ENCODE measurements at regions not wholly inside any gene's neighbourhood (a gene's known extent, or its start where the extent isn't known, plus 50 kb on each side); places are given as distances from the start of the nearest gene placed in this dataset.
"Not testable (repeated sequence)": the region's sequence is repeated elsewhere in the genome, so short reads cannot be mapped to it uniquely, and the experiment has no call there.

- H3K4me1 ChIP-seq; DNase-seq; intact Hi-C loops (cut with DNase I); ATAC-seq; H3K9me3 ChIP-seq; H3K27me3 ChIP-seq; H3K36me3 ChIP-seq (replicated peaks in 1 of 2; ENCODE audit: insufficient read depth in 1 of 2, low read depth in 2 of 2); H3K4me3 ChIP-seq; H3K27ac ChIP-seq: not testable (repeated sequence)
- WGBS, 2 donors: 69 to 77% methylated on average over 3 of the region's 3 CpGs
Measured at GRCh38 chr17:26982563-26982962, 311.4 kb upstream of the WSB1 start.

DNA sequence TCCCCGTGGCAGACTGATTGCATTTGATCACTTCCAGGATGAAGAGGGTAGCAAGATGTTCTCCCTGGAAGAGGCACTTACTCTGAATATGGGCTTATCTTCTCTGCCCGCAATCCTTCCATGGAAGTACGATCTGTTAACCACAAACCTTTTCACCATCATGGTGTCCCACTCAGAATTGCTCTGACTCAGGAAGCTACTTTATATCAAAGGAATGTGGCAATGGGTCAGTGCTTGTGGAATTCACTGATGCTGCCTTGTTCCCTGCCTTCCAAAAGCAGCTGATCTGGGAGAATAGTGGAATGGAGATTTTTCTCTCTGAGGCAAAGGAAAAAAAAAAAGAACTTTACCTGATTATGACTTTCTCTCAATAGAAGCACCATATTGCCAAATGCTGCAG lies 306.1 kb upstream of the WSB1 start:
- H3K27me3 ChIP-seq; H3K4me3 ChIP-seq; H3K36me3 ChIP-seq (replicated peaks in 1 of 2; ENCODE audit: insufficient read depth in 1 of 2, low read depth in 2 of 2); intact Hi-C loops (cut with DNase I); ATAC-seq; H3K9me3 ChIP-seq; H3K4me1 ChIP-seq; H3K27ac ChIP-seq; DNase-seq: not testable (repeated sequence)
- 44 to 60% methylated on average over 3 of the region's 3 CpGs for WGBS, 2 donors

DNA sequence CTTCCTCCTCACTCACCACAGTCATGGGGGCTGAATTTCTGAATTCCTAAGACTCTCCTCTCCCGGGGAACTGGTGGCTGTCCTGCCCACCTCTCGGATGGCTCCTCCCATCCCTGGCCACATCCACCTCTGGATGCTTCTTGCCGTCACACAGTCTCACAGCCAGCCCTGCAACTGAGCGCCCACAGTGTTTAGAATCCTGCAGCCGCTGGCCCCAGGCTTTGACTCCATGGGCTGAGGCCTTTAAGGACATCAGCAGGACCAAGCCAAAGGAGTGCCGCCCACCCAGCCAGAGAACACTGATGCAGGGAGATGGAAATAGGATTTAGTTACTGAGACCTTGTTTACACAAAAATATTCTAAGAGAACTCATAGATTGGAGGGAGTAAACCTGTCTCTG lies 299.3 kb upstream of the WSB1 start:
- H3K9me3 ChIP-seq; H3K27me3 ChIP-seq; intact Hi-C loops (cut with DNase I); H3K27ac ChIP-seq; H3K36me3 ChIP-seq (replicated peaks in 1 of 2; ENCODE audit: insufficient read depth in 1 of 2, low read depth in 2 of 2); H3K4me1 ChIP-seq; DNase-seq; ATAC-seq; H3K4me3 ChIP-seq: not testable (repeated sequence)
- WGBS, 2 donors: 46 to 57% methylated on average over 6 of the region's 6 CpGs

DNA sequence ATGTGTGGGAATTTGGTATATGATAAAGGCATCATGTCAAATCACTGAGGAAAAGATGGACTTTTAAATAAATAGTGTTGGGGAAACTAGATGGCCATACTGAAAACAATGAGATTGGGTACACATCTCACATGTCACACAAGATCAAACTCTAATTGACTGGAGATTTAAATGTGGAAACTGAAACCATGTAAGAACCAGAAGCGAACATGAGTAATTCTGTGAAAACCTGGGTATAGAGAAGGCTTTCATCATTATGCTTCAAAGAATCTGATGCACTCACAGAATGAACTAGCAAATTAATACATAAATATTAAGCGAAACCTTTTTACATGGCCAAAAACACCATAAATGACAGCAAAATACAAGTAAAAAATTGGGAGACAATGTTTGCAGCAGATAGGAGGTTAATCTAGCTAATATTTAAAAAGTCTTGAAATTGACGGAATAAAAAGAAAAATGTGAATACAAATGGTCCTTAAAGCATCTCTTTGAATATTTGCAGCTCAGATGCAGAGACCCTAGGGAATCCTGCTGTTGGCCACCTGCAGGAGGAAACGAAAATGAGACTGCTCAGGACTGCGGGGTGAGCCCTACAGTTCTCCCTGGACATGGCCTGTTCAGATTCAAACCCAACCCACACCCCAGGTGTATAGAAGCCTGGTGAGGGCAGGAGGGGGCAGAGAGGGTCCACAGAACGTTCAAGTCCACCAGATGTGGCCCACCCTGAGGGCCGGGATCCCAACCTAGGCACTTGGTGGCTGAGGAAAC lies 297.6 kb upstream of the WSB1 start:
- H3K9me3 ChIP-seq; H3K4me3 ChIP-seq; DNase-seq; H3K27me3 ChIP-seq; H3K36me3 ChIP-seq (replicated peaks in 1 of 2; ENCODE audit: insufficient read depth in 1 of 2, low read depth in 2 of 2); H3K27ac ChIP-seq; intact Hi-C loops (cut with DNase I); ATAC-seq; H3K4me1 ChIP-seq: not testable (repeated sequence)
- WGBS, 2 donors: 49 to 56% methylated on average over 7 of the region's 7 CpGs

- H3K27me3 ChIP-seq; intact Hi-C loops (cut with DNase I); DNase-seq; H3K27ac ChIP-seq; H3K4me3 ChIP-seq; H3K4me1 ChIP-seq; H3K9me3 ChIP-seq; H3K36me3 ChIP-seq (replicated peaks in 1 of 2; ENCODE audit: insufficient read depth in 1 of 2, low read depth in 2 of 2); ATAC-seq: not testable (repeated sequence)
- WGBS, 2 donors: 49% methylated on average over 4 of the region's 4 CpGs
Measured at GRCh38 chr17:27007734-27008531, 286.0 kb upstream of the WSB1 start.

DNA sequence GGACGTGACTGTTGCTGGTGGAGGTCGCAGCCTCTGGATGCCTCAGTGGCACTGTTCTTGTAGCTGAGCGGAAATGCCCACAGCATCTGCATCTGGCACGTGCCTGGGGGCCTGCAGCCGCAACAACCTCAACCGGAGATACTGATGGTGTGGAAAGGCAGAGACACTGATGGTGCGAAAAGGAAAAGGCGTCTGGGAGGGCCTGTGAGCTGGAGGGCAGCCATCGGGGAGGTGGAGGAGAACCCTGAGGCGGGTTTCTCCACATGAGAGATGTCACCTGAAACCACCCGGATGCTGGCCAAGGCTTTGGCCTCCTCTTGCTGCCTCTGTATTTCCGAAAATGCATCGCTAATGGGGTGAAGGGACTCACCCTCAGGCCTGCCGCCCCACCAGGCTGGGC lies 284.8 kb upstream of the WSB1 start:
- TF ChIP-seq CTCF (IDR thresholded peaks at IDR 0.05) (no peak), POLR2A (IDR thresholded peaks at IDR 0.05) (no peak)
- 66 to 73% methylated on average over 12 to 14 of the region's 14 CpGs for WGBS, 2 donors
- H3K9me3 ChIP-seq: no peaks in the 10 kb centered on the region
- no peaks in the 10 kb centered on the region for H3K27me3 ChIP-seq
- no peaks in the 10 kb centered on the region for H3K36me3 ChIP-seq (replicated peaks in 1 of 2; ENCODE audit: insufficient read depth in 1 of 2, low read depth in 2 of 2)
- ATAC-seq: no peak
- no peak overlapping the region for H3K4me3 ChIP-seq
- intact Hi-C loops (cut with DNase I): no loop called here
- H3K27ac ChIP-seq: no peak overlapping the region
- no peaks in the 10 kb centered on the region for H3K4me1 ChIP-seq
- no peak for DNase-seq

- ATAC-seq; H3K4me3 ChIP-seq; H3K4me1 ChIP-seq; H3K27me3 ChIP-seq; H3K36me3 ChIP-seq (replicated peaks in 1 of 2; ENCODE audit: insufficient read depth in 1 of 2, low read depth in 2 of 2); H3K9me3 ChIP-seq; DNase-seq; intact Hi-C loops (cut with DNase I); H3K27ac ChIP-seq: not testable (repeated sequence)
- WGBS, 2 donors: 26 to 33% methylated on average over 3 of the region's 3 CpGs
Measured at GRCh38 chr17:27010138-27010537, 283.8 kb upstream of the WSB1 start.

- H3K27ac ChIP-seq; H3K4me3 ChIP-seq; intact Hi-C loops (cut with DNase I); H3K27me3 ChIP-seq; ATAC-seq; DNase-seq; H3K36me3 ChIP-seq (replicated peaks in 1 of 2; ENCODE audit: insufficient read depth in 1 of 2, low read depth in 2 of 2); H3K4me1 ChIP-seq: not testable (repeated sequence)
- H3K9me3 ChIP-seq: peaks cover 0 to 12% (median 0%) of the 10 kb centered on the region in 3 donors
- WGBS, 2 donors: 26 to 30% methylated on average over 3 of the region's 3 CpGs
Measured at GRCh38 chr17:27030552-27030951, 263.4 kb upstream of the WSB1 start.

All from body of pancreas (tissue), 4 donors.